DMS153 treated with DMSO at 0.1 percent for 48 hours (cell line): ENCODE measurements at regions not wholly inside any gene's neighbourhood (a gene's known extent, or its start where the extent isn't known, plus 50 kb on each side); places are given as distances from the start of the nearest gene placed in this dataset.
"Not testable (repeated sequence)": the region's sequence is repeated elsewhere in the genome, so short reads cannot be mapped to it uniquely, and the experiment has no call there.

Experiments used
- DNase-seq: peaks from one replicate; lab custom pipeline; 2025; ENCODE audit not compliant: unreplicated experiment; lab: John Stamatoyannopoulos, UW

DNA sequence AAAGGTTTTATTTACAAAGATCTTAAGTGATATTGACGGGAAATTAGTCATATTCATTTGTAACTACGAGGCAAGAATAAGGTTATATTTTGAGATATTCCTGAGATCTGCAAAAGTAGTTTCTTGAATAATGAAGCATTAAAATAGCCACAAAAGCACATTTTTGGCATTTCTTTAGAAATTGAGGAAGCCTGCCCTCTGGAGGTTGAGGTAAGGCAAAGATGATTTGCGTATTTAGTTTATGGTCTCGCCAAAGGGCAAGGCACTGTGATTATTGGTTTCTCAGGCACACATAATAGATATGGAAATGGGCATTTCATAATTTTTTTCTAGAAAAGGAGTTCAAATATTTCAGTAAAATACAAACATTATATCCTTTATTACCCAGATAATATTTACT, 143.7 kb upstream of the RPRM start:
- DNase-seq: no peak

DNA sequence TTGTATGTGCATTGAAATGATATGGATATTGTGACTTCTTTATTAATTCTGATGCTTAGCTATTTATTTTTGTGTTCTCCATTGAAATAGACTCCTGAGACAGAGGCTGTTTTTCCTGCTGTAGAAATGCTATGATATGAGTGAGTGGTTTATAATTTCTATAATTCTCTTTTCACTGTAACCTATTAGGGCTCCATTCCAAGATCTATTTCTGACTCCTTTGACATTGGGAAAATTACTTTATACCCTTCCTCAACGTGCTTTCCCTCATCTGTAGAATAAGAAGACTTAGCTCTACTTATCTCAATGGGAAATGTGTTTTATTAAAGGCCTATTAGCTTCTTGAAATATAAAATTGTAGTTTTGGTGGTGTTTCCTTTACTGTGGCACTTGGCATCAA, 144.5 kb upstream of the RPRM start:
- no peak for DNase-seq

DNA sequence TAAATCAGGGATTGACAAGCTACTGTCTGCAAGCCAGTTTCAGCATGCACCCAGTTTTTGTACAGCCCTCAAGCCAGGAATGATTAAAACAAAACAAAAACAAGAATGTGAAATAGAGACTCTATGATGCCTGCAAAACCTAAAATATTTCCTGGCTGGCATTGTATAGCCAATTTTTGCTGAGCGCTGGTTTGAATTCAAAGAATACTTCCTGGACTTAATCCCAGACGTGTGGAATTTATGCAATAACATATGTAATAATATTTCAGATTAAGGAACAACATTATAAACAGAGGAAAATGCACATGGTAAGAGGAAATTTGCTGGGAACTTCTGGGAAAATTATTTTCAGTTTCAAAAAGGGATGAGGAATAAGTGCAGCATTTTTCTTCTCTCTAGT, 148.1 kb upstream of the RPRM start:
- DNase-seq: no peak

DNA sequence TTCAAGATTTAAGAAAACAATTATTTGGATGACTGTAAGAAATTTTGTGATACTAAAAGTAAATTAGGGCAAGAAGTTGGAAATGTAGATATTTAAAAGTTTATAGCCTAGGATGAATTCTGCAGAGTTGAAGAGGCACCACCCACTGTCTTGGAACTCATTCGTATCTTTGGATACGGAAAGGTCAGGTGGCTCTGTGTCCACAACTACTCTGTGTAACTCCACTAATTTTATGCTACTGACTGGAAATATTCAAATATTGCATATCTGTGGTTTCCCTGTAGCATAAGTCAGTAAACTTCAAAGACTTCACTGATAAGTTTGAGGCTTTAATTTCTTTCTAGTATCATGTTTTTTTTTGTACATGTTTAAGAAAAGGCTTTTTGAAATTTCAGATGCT, 156.9 kb upstream of the RPRM start:
- no peak for DNase-seq

DNA sequence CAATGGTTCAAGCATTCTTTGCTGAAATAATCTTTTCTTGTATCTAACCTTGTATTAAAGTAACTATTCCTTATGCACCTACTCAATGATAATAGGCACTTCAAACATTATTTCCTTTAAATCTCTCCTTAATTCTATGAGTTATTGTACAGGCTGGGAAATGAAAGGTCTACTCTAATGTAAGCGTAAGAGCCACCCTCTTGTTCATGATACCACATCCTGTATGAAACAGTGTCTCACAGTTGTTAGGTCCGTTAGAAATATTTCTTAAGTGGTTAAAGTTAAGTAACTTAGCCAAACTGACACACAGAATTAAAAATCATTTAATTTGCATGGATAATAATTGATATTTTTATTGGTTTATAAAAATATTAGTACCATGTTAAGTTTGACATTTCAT, 162.5 kb upstream of the RPRM start:
- no peak for DNase-seq

DNA sequence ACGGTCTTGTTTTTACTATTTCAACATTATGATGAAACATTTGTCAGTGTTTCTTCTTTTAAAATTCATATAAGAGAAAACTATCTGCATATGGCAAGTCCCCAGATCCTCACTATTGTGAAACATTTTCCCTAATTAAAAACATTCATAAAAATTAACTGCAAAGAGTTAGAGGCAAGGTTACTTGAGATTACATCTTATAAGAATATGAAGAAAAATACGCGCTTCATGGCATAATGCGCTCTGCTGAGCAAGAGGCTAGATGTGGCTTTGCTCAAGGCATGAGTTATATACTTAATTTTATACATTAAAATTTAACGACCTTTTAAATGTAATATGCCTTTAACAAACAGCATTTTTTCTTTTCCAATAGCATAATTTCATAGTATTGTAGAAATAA, 166.4 kb upstream of the RPRM start:
- no peak for DNase-seq

DNA sequence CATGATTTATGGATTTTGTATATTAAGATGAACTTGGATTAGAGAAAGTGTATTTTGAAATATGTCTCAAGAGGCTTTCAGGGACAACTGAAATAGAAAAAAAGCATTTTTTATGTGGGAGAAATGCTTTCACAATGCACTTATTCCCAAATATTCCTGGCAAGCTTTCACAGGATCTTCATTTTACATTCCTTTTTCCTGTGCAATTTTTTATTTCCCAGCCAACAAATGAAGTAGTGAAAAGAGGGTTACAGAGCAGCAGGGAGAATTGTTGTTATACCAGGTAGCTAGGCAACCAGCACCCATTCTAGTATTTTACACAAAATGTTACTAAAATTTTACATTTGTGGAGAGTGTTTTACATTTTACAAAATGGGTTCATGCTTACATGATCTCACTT, 167.0 kb upstream of the RPRM start:
- no peak for DNase-seq

DNA sequence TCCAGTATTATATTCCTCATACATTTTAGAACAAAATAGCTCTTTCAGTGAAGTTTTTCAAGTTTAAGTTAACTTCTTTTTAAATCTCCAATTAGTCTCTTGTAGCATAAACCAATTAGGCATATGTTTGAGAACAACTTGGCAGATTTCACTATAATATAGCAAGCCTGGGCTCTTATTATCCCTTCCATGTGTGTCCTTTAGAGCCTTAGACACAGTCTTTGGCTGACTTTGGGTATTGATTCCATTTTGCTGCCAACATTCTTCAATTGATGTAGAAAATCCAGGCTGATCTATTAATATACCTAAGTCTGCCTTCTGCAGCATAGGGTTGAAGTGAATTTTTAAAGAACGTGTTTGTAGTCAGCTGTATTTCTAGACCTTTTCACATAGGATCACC, 179.1 kb upstream of the RPRM start:
- no peak for DNase-seq

DNA sequence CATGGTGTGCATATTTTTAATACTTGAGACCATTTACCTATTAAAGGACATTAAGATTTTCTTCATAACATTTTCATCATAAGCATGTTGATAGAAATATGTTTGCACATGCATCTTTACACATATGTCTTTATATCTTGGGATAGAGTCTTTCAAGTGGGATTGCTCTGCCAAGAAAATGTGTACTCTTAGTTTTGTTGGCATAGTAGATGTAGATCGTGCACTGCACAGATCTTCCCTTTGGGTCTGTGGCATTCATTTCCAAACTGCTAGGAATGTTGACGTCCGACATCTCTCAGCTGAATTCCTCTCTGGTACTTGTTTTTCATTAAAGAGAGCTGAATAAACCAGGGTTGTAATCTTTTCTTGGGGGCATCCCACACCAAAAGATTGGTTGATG, 183.2 kb upstream of the RPRM start:
- DNase-seq: no peak

DNA sequence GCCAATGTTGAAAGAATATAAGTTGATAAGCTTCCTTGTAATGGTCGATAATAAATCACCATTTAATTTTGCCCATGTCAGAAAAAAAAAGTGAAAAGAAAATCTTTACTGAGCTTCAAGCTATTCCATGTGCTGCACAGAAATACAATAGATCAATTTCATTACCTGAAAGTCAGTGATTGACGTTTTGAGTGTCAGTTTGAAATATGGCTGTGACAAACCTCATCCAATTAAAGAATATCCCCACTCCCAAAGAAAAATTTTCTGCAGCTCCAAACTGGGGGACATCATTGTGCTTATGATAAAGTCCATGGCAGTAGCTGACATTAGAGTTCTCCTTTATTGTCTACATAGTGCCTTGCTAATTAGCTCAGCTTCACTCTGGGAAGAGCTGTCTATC, 184.8 kb upstream of the RPRM start:
- no peak for DNase-seq

DNA sequence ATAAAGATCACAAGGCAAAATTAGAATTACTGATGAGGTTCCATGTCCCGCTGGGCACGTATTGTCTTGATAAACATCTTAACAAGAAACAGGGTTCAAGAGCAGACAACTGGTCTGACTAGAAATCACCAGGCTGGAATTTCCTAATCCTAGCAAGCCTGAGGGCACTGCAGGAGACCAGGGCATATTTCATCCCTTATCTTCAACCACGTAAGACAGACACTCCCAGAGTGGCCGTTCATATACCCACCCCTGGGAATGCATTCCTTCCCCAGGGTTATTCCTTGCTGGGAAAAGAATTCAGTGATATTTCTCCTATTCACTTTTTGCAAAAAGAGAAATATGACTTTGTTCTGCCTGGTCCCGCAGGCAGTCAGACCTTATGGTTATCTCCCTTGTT, 185.4 kb upstream of the RPRM start:
- not testable (repeated sequence) for DNase-seq

DNA sequence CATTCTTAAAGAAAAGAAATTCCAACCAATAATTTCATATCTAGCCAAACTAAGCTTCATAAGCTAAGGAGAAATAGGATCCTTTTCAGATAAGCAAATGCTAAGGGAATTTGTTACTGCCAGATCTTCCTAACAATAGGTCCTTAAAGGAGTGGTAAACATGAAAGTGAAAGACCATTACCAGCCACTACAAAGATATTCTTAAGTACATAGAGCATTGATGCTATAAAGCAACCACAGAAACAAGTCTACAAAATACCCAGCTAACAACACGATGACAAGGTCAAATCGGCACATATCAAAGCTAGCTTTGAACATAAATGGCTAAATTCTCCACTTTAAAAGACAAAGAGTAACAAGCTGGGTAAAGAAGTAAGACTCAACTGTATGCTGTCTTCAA, 188.9 kb upstream of the RPRM start:
- DNase-seq: no peak

DNA sequence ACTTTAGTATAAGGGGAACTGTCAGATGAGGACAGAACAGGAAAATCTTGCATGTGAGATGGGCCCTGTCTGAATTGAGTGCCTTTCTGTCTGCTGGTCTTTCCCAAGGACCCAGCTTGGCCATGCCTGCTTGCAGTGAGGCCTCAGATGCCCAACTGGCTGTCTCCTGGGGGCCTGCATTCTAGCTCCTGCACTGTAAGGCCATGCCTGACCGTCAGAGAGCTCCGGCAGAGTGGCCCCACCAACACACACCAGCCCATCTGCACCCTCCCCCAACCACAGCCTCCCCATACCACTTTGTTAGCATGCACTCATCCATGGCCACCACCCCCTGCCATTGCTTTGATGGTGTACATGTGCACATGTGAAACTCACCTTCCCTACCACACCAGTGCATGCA, 190.4 kb upstream of the RPRM start:
- no peak for DNase-seq

DNA sequence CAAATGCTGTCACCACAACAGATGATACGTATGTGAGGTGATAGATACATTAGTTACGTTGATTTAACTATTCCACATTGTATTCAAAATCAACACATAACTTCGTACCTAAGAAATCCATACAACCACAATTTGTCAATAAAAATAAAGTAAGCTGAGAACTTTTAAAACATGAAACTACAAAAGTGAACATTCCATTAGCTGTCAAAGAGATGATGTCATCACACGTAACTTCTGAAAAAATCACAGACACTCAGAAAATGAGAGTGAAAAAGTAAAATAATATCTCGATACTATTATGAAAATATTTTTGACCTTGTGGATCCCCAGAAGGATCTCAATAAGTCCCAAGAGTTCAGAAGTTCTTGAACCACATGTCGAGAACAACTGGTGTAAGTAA, 161.6 kb upstream of the GALNT13 start:
- DNase-seq: no peak

DNA sequence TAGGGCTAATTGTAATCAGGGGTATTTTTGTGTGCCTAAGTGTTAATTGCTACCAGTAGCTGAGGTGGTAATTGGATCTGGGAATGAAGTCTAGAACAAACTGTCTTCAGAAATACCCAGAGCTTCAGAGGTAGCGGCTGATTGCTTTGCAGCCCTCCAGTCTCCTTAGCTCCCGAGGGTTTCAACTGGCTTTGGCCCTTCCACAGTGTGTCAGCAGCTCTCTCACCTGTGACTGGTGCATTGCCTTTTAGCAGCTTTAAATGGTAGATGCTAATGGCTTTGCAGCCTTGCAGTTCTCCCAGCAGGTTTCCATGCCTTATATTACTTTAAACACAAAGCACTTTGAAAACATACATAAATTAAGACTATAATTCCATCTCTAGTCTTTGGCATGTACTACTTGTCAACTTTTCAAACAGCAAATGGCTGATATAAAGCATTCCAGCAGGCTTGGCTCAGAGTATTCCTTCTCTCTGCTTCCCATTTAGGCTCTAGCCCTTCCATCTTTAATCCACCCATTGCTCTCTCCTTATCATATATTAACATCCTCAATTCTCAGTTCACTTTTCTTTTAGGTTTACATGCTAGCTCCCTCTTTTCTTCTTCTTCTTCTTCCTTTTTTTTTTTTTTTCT, 156.4 kb upstream of the GALNT13 start:
- DNase-seq: no peak

DNA sequence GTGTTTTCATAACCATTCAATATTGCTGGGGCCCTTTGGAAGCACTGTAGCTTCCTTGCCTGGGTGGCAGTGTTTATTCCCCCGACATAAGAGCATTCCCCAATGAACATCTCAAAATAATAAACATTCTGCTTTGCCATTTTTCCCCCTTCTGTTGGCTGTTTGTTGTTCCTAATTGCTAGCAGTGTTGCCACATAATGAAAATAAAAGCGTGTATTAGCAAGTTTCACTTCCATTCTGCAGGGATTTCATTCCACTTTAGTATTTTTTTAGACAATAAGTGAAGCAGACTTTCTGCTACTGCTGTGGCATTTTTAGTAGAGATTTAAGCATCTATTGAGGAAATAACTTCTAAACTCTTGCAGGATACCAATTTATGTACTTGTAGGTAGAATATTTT, 154.7 kb upstream of the GALNT13 start:
- no peak for DNase-seq

DNA sequence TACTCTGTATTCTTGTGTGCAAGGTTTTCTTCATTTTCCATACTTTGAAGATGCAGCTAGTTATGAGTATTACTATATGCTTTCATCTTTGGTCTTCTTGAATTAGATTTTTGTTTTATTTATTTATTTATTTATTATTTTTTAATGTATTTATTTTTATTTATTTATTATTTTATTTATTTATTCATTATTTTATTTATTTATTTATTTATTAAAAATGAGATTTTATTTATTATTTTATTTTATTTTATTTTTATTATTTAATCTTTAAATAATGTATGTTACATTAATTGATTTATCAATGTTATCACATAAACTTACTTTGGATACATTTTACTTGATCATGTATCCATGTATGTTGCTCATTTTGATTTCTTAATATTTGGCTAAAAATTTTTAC, 132.3 kb upstream of the GALNT13 start:
- DNase-seq: no peak

DNA sequence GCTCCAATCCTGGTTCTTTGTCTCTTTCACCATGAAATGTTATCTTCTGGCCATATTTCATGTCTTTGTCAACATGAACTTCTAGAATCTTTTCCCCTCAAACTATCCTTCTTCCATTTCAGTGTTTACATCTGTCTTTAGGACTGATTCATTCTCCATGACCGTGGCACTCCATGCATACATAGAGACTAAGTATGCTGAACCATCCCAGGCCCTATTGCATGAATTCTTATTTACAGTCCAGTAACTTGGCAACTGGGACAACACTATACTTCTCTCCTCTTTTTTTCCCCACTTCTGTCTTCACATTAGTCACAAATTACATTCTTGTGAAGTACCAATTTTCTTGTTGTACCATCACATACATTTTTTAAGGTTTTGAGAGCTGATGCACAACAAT, 109.8 kb upstream of the GALNT13 start:
- DNase-seq: no peak

DNA sequence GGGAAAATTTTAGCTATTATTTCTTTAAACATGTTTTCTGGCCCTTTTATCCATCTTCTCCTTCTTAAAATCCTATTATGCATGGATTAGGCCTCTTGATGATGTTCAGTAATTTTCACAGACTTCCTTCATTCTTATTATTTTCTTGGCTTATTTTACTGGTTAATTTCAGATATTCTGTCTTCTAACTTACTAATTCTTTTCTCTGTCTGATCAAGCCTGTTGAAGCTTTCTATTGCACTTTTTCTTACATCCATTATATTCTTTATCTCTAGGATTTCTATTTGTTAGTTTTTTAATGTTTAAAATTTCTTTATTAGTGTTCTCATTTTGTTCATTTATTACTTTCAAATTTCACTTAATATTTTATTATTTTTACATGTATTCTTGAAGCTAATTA, 105.3 kb upstream of the GALNT13 start:
- DNase-seq: no peak

DNA sequence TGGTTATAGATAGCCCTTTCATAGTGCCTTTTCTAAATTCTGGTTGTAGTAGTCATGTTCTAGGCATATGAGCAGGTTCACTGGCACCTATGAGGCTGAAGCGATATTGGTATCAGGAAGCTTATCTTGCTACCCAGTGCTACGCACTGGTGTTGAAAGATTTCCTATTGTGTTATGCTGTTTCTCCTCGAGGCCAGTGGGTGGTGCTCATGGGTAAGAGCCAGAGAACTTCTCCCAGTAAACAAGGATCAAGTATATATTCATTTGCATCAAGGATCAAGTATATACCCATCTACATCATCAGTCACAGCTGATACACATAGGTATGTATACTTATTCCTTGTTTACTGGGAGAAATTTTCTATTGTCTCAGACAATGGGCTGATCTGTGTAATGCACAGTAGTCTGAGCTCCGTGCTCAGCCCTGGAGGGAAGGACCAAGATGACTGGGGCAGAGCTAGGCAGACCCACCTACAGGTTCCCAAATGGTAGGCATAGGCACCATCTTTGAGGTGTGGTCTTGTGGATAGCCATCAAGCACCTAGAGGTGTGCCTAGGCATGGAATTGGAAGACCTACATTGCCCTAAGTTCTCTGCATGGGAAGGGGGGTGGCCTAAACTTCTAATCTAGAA, 101.2 kb upstream of the GALNT13 start:
- DNase-seq: no peak

DNA sequence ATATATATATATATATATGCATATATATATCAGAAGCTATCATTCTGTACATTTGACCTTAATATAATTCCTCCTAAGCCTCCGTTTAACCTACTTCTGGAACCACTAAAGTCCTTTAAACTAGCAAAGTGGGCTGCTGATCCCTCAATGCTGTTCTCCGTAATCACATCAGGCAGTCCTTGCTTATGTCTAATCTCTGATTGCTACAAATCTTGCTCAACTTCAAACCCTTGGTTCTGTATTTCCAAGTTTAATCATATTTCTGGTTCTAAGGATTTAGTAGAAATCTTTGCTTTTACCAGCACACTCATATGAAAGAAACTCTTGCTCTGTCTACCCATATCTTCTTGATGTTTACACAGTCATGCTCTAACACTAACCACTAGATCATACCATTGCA, 91.5 kb upstream of the GALNT13 start:
- no peak for DNase-seq

DNA sequence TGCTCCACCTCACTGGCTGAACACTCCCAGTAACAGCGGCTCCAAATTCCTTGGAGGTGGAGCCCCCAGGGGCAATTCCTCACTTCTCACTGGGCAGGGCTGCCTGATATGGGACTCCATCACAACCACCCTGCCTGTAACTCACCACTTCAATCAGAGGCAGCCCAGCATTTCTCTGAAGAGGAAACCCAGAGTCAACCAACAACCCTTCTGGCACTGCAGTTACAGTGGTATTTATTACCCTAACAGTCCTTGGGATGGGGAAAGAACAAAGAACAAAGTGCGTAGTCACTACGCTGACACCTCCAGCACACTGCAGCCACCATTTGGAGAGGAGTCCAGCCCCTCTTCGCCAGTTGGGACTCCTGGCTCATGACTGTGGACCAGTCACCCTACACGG, 85.7 kb upstream of the GALNT13 start:
- no peak for DNase-seq

DNA sequence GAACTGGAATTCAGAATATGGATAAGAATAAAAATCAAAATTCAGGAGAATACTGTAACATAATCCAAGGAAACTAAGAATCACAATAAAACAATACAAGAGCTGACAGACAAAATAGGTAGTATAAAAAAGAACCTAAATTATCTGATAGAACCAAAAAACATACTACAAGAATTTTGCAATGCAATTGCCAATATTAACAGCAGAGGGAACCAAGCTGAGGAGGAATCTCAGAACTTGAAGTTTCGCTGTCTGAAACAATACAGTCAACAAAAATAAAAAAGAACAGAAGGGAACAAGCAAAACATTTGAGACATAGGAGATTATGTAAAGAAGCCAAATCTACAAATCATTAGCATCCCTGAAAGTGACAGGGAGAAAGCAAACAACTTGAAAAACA, 84.1 kb upstream of the GALNT13 start:
- DNase-seq: no peak
